PC-9 (cell line): ENCODE measurements at regions not wholly inside any gene's neighbourhood (a gene's known extent, or its start where the extent isn't known, plus 50 kb on each side); places are given as distances from the start of the nearest gene placed in this dataset.

Experiments used
- EZH2 ChIP-seq: fragments of 200-600 bp; sonication (generic); IDR thresholded peaks from 2 replicates; pipeline ENCODE4 v1.8.0; 2017; ENCODE audit warnings: antibody characterized with exemption, low read depth
- TF ChIP-seq, protein P1 (sequence below): fragments of 200-600 bp; sonication (generic); conservative IDR thresholded peaks from 2 replicates; pipeline ENCODE4 v1.6.1; 2017; ENCODE audit warnings: mixed run types, antibody characterized with exemption, mild to moderate bottlenecking, moderate library complexity

- TF ChIP-seq, protein P1, sequence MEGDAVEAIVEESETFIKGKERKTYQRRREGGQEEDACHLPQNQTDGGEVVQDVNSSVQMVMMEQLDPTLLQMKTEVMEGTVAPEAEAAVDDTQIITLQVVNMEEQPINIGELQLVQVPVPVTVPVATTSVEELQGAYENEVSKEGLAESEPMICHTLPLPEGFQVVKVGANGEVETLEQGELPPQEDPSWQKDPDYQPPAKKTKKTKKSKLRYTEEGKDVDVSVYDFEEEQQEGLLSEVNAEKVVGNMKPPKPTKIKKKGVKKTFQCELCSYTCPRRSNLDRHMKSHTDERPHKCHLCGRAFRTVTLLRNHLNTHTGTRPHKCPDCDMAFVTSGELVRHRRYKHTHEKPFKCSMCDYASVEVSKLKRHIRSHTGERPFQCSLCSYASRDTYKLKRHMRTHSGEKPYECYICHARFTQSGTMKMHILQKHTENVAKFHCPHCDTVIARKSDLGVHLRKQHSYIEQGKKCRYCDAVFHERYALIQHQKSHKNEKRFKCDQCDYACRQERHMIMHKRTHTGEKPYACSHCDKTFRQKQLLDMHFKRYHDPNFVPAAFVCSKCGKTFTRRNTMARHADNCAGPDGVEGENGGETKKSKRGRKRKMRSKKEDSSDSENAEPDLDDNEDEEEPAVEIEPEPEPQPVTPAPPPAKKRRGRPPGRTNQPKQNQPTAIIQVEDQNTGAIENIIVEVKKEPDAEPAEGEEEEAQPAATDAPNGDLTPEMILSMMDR = no peak
- no peak for TF ChIP-seq EZH2
Measured at GRCh38 chr3:127092368-127092767, 100.6 kb upstream of the PRR23E start.
